Uterus (tissue), 2 donors: ENCODE measurements at regions not wholly inside any gene's neighbourhood (a gene's known extent, or its start where the extent isn't known, plus 50 kb on each side); places are given as distances from the start of the nearest gene placed in this dataset.

Experiments used
- CTCF ChIP-seq, 4 experiments: fragments of 200-600 bp in 2 of 4; fragments of 450-650 bp in 2 of 4; sonication (generic) in 2 of 4; IDR thresholded peaks; one replicate each; pipeline ENCODE4 v1.5.1; 2016 to 2019; ENCODE audit warnings: antibody characterized with exemption in 4 of 4, mild to moderate bottlenecking in 2 of 4, moderate library complexity in 1 of 4
- POLR2A ChIP-seq, 2 donors: fragments of 450-650 bp; IDR thresholded peaks; one replicate each; pipeline ENCODE4 v1.6.1; 2016; ENCODE audit warnings: antibody characterized with exemption in 2 of 2, mild to moderate bottlenecking in 1 of 2, moderate library complexity in 1 of 2

- TF ChIP-seq CTCF (IDR thresholded peaks at IDR 0.05) (no peak), POLR2A (IDR thresholded peaks at IDR 0.05) (no peak)
Measured at GRCh38 chr7:73945022-73945421, 83.0 kb upstream of the ELN start.
